ENCODE measurements at regions not wholly inside any gene's neighbourhood (a gene's known extent, or its start where the extent isn't known, plus 50 kb on each side); places are given as distances from the start of the nearest gene placed in this dataset.

DNA sequence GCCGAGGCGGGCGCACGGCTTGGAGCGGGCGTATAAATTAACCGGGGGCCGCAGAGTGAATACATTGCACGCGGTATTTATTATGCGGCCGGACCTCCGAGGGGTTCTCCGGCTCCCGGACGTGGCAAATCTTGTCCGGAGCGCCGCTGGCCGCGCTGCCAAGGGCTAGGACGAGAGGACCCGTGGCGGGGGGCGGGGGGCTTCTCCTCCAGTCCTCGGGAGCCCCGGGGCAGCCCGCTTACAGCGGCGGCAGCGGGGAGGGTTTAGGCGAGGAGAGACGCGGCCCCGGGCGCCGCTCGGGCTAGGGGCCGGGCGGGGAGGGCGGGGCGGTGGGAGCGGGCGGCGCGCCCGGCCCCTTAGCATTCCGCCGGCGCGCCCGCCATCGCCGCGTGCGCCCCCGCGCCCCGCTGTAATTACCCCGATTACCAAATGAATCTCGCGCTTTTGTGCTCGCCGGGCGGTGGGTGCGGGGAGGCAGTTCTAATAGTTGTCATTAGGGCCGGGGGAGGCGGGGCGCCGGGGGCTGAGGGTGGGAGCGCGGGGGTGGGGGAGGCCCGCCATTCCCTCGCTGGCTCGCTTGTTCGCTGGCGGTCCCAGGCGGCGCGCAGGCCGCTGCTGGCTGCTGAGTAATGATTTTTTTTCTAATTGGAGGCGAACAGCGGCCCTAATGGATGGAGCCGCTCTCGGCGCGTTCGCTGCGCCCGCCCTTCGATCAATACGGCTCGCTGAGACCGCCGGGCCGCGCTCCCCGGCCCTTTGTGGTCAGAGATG, 276.6 kb downstream of the BCOR start:
- peak overlapping the region; percentile 31 for H3K4me3 ChIP-seq (ENCODE audit: low read depth, low read length)

DNA sequence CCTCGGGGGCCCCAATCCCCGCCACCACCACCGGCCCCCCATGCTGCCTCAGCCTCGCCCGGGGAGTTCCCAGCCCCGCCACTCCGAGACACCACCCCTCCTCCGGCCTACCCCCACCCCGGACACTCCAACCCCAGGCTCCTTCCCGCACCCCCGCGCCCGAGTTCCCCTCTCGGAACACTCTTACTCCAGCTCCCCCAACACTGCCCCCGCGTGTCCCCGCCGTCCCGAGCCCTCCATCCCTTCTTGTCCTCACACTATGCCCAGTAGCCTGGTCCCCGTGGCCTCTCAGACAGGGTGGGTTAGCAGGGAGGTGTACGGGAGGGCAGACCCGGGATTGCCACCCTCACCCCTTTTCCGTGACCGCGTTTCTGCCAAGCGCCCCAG, 276.1 kb downstream of the BCOR start:
- peak overlapping the region; percentile 31 for H3K4me3 ChIP-seq (ENCODE audit: low read depth, low read length)
- DNase-seq (ENCODE audit: low read depth): no peak
- in situ Hi-C loops (cut with HindIII; ENCODE audit: low sequenced_read_pairs): no loop called here
- TF ChIP-seq, protein P1, sequence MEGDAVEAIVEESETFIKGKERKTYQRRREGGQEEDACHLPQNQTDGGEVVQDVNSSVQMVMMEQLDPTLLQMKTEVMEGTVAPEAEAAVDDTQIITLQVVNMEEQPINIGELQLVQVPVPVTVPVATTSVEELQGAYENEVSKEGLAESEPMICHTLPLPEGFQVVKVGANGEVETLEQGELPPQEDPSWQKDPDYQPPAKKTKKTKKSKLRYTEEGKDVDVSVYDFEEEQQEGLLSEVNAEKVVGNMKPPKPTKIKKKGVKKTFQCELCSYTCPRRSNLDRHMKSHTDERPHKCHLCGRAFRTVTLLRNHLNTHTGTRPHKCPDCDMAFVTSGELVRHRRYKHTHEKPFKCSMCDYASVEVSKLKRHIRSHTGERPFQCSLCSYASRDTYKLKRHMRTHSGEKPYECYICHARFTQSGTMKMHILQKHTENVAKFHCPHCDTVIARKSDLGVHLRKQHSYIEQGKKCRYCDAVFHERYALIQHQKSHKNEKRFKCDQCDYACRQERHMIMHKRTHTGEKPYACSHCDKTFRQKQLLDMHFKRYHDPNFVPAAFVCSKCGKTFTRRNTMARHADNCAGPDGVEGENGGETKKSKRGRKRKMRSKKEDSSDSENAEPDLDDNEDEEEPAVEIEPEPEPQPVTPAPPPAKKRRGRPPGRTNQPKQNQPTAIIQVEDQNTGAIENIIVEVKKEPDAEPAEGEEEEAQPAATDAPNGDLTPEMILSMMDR (IDR thresholded peaks at IDR 0.05; ENCODE audit: low read depth, low read length, missing control alignments): no peak

More for the DNA sequence above, 276.6 kb downstream of the BCOR start:
- in situ Hi-C loops (cut with HindIII; ENCODE audit: low sequenced_read_pairs): no loop called here
- TF ChIP-seq, protein P1 (IDR thresholded peaks at IDR 0.05; ENCODE audit: low read depth, low read length, missing control alignments): no peak
- DNase-seq (ENCODE audit: low read depth): no peak

DNA sequence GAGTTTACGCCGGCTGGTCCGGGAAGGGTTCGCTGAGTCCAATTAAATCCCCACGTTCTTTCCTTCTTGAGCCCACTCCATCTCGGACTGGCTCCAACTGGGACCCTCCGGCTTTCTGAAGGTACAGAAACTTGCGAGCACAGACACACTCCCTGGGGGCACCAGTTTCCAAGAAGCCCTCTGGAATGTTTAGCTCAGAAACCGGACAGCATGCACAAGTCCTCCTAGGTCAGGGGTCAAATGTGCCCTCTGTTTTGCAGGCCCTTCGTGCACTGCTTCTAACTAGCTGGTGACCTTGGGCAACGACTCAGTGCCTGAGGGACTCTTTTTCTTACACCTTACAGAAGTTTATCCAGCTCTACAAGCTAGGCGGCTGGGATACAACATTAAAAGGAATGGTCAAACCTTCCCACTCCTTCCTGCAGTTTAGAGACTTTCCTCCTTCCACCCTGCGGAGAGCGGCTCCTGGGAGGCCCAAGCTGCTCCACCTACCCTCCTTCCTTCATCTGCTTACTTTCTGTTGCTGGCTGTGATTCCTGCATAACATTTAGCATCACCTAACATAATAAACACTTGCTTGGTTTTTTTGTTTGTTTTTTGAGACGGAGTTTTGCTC, 275.5 kb downstream of the BCOR start:
- TF ChIP-seq, protein P1 (IDR thresholded peaks at IDR 0.05; ENCODE audit: low read depth, low read length, missing control alignments): no peak
- in situ Hi-C loops (cut with HindIII; ENCODE audit: low sequenced_read_pairs): no loop called here
- no peak for DNase-seq (ENCODE audit: low read depth)
- no peak overlapping the region for H3K4me3 ChIP-seq (ENCODE audit: low read depth, low read length)

DNA sequence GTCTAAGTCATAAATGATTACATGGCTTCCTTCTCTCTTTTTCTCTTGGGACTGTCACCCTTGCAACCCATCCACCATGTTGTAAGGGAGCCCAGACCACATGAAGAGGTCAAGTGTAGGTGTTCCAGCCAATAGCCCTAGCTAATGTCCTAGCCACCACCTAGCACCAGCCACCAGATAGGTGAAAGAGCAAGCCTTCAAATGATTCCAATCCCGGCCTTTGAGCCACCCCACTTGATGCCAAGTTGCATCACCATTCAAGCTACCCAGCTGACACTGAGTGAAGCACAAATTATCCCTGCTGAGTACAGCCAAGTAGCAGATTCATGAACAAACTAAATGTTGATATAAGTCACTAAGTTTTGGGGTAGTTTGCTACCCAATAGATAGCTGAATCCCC, 274.3 kb downstream of the BCOR start:
- TF ChIP-seq, protein P1 (IDR thresholded peaks at IDR 0.05; ENCODE audit: low read depth, low read length, missing control alignments): no peak
- in situ Hi-C loops (cut with HindIII; ENCODE audit: low sequenced_read_pairs): no loop called here
- DNase-seq (ENCODE audit: low read depth): no peak
- H3K4me3 ChIP-seq (ENCODE audit: low read depth, low read length): no peak overlapping the region

DNA sequence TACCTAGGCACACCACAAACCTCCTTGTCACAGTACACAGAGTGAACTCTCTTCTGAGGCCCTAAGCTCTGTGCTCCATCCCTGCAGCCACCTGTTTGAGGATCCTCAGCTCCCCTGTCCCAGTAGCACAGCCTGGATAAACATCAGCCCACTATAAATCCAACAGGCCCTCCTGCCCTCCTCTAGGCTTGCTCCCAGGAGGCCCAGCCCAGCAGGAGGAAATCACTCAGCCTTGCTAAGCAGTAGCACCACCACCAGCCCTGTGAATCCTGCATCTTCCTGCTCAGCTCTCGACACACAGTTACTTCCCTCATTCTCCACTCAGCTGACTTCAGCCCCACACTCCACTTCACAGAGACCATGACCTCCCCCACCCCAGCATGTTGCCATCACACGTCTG, 273.9 kb downstream of the BCOR start:
- H3K4me3 ChIP-seq (ENCODE audit: low read depth, low read length): no peak overlapping the region
- DNase-seq (ENCODE audit: low read depth): no peak
- in situ Hi-C loops (cut with HindIII; ENCODE audit: low sequenced_read_pairs): no loop called here
- TF ChIP-seq, protein P1 (IDR thresholded peaks at IDR 0.05; ENCODE audit: low read depth, low read length, missing control alignments): no peak

DNA sequence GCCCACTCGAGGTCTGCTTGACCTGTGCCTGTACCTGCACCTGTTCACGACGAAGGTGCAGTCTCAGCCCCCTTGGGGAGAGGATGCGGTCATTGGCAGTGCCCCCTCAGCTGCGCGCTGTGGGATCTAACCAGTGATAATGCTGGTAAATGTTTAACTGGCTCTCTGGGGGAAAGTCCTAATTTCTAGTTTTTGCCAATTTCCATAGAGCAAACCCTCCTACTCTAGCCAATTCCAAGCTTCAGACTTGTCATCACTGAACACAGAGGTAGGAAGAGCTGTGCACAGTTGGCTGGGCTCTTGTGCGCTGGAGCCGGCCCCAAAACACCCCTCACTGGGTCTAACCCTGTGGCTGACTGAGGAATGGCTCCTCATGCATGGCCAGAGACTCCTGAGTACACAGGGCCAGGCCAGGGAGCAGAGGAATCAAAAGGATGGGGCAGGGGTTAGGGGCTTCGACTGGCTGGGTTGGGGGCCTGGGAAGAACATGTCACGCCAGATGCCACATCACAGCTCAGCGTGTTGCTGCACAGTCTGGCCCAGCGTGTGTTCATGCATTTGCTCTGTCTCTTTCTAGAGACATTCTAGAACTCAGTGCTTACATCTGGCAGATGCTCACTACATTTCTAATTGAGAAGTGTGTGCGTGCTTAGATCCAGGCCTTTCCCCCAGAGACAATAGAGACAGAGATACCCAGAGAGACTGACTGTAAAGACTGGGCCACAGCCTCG, 270.8 kb downstream of the BCOR start:
- TF ChIP-seq, protein P1 (IDR thresholded peaks at IDR 0.05; ENCODE audit: low read depth, low read length, missing control alignments): no peak
- H3K4me3 ChIP-seq (ENCODE audit: low read depth, low read length): no peak overlapping the region
- in situ Hi-C loops (cut with HindIII; ENCODE audit: low sequenced_read_pairs): no loop called here
- DNase-seq (ENCODE audit: low read depth): no peak
